ENCODE measurements at regions not wholly inside any gene's neighbourhood (a gene's known extent, or its start where the extent isn't known, plus 50 kb on each side); places are given as distances from the start of the nearest gene placed in this dataset.

DNA sequence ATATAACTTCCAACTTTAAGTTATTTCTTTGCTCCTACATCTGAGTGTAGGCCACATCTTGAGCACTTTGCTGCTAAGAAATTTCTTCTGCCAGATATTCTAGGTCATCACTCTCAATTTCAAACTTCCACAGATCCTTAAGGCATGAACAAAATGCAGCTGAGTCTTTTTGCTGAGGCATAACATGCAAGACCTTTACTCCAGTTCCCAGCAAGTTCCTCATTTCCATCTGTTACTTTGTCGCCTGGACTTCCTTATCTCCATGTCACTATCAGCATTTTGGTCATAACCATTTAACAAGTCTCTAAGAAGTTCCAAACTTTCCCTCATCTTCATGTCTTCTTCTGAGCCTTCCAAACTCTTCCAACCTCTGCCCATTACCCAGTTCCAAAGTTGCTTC lies 1077.3 kb upstream of the TMEFF2 start:
- no peak overlapping the region for H3K4me3 ChIP-seq (ENCODE audit: low read length)
- no peak for TF ChIP-seq CTCF (conservative IDR thresholded peaks at IDR 0.05; ENCODE audit: low read length)
- no peak for DNase-seq (ENCODE audit: low read depth)

DNA sequence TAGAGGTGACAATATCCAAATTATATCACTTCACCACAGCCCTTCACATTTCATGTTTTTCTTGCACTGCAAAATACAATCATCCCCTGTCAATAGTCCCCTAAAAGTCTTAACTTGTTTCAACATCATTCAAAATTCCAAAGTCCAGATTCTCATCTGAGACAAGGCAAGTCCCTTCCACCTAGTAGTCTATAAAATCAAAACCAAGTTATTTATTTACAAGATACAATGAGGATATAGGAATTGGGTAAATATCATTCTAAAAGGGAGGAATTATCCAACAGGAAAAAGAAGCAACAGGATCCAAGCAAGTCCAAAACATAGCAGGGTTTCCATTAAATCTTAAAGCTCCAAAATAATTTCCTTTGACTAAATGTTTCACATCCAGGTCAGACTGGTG lies 1076.1 kb upstream of the TMEFF2 start:
- H3K4me3 ChIP-seq (ENCODE audit: low read length): no peak overlapping the region
- TF ChIP-seq CTCF (conservative IDR thresholded peaks at IDR 0.05; ENCODE audit: low read length): no peak
- DNase-seq (ENCODE audit: low read depth): no peak

DNA sequence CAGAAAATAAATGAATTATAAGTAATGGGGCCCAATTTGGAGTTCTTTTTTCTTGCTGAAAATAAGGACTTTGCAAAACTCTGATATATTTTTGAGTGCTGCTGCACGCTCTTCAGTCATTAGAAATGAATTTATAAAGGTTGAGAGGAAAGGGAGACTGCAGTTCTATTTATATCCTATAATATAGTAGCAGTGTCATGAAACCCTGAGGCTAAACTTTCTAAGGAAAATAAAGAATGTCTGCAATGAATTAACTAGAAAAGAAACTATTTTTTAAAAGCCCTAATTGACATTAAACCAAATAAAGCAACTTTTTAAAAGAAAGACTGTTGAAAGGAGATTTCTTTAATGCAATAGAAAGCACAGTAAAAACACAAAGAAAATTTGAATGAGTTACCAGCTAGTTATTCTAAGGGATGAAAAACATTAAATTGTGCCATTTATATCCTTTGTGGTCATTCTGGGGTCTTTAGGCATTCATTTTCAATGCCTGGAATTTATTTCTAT lies 1072.8 kb upstream of the TMEFF2 start:
- no peak for TF ChIP-seq CTCF (conservative IDR thresholded peaks at IDR 0.05; ENCODE audit: low read length)
- H3K4me3 ChIP-seq (ENCODE audit: low read length): no peak overlapping the region
- no peak for DNase-seq (ENCODE audit: low read depth)

DNA sequence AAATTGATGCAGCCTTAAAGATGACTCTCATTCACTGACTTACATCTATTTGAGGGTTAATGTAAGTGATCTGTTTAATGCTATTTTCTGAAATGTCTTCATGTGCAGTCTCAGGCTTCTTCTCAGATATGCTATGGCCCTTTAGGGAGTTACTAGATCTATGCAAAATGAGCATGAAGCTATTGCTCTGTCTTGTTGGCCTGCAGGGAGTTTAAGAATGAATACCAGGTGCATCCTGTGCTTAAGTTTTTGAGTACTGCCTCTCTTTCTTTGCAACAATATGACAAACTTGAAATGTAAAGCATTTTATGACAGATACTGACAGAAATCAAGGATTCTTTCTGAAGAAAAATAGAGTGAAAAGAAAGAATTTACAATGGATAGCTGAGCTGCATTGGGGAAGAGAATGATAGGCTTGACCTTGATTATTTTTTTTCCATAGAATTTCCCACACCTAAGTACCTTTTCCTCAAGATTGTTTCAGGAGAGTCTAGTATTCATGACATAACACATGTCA lies 1058.3 kb upstream of the TMEFF2 start:
- H3K4me3 ChIP-seq (ENCODE audit: low read length): no peak overlapping the region
- no peak for DNase-seq (ENCODE audit: low read depth)
- TF ChIP-seq CTCF (conservative IDR thresholded peaks at IDR 0.05; ENCODE audit: low read length): no peak

DNA sequence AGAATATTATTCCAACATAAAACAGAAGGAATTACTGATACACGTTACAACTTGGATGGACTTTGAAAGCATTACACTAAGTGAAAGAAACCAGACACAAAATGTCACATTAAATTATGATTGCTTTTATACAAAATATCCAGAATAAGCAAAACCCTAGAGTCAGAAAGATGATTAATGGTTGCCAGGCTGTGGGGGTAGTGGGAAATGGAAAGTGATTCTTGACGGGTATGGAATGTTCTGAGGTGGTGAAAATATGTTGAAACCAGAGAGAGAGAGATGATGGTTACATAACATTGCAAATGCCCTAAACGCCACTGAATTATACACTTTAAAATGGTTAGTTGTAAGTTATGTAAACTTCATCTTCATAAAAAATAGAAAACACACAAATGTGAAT lies 1057.2 kb upstream of the TMEFF2 start:
- no peak for DNase-seq (ENCODE audit: low read depth)
- H3K4me3 ChIP-seq (ENCODE audit: low read length): no peak overlapping the region
- no peak for TF ChIP-seq CTCF (conservative IDR thresholded peaks at IDR 0.05; ENCODE audit: low read length)

DNA sequence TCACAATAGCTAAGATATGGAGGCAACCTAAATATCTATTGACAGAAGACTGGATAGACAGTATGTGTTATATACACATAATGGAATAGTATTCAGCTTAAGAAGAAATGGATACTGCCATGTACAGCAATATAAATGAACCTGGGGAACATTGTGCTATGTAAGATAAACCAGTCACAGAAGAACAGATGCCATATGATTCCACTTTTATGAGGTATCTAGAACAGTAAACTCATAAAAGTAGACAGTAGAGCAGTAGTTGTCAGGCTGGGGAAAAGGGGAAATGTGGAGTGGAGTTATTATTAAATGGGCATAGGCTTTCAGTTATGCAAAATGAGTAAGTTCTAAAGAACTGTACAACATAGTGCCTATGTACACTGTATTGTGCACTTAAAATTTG lies 1055.7 kb upstream of the TMEFF2 start:
- H3K4me3 ChIP-seq (ENCODE audit: low read length): no peak overlapping the region
- DNase-seq (ENCODE audit: low read depth): no peak
- TF ChIP-seq CTCF (conservative IDR thresholded peaks at IDR 0.05; ENCODE audit: low read length): no peak

DNA sequence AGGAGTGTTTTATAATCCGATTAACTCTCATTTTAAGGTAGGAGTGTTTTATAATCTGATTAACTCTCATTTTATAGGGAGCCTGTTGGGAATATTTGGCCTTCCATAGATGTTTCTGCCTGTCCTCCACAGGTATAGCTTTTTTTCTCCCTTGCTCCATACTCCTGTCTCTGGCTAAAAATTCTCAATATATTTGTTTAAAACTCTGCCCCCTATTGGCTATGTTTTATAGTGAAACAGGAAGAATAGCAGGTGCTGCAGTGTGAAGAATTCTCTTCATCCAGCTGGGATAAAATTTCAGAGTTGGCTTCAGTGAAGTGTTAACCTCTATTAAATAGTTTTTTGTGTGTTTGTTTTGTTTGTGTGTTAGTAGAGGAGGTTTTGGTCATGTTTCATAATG lies 1046.0 kb upstream of the TMEFF2 start:
- no peak overlapping the region for H3K4me3 ChIP-seq (ENCODE audit: low read length)
- no peak for TF ChIP-seq CTCF (conservative IDR thresholded peaks at IDR 0.05; ENCODE audit: low read length)
- no peak for DNase-seq (ENCODE audit: low read depth)
